ENCODE measurements at regions not wholly inside any gene's neighbourhood (a gene's known extent, or its start where the extent isn't known, plus 50 kb on each side); places are given as distances from the start of the nearest gene placed in this dataset.

DNA sequence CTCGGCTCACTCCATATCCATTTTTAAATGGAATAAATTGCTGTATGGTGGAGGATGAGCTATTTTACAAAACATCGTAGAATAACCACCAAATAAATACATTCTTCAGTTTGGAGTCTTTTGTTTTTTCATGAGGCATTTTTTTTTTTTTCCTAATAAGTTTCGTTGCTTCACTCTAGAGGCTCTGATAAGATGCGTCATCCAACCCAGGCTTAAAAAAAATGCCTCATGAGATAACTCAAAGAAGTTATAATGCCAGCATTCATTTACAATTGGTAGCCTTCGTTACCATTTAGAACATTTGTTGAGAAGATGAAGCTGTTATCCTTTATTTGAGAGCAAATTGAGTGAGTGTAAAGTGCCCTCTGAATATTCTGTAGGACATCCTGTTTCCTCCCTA lies 172.2 kb upstream of the CENPE start:
- DNase-seq (ENCODE audit: extremely low read depth, low read depth): no peak
- TF ChIP-seq, protein P1, sequence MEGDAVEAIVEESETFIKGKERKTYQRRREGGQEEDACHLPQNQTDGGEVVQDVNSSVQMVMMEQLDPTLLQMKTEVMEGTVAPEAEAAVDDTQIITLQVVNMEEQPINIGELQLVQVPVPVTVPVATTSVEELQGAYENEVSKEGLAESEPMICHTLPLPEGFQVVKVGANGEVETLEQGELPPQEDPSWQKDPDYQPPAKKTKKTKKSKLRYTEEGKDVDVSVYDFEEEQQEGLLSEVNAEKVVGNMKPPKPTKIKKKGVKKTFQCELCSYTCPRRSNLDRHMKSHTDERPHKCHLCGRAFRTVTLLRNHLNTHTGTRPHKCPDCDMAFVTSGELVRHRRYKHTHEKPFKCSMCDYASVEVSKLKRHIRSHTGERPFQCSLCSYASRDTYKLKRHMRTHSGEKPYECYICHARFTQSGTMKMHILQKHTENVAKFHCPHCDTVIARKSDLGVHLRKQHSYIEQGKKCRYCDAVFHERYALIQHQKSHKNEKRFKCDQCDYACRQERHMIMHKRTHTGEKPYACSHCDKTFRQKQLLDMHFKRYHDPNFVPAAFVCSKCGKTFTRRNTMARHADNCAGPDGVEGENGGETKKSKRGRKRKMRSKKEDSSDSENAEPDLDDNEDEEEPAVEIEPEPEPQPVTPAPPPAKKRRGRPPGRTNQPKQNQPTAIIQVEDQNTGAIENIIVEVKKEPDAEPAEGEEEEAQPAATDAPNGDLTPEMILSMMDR (IDR thresholded peaks at IDR 0.05; ENCODE audit: low read depth, low read length, missing control alignments): no peak
- H3K4me3 ChIP-seq (replicated peaks; ENCODE audit: low read depth, low read length): no peak overlapping the region

DNA sequence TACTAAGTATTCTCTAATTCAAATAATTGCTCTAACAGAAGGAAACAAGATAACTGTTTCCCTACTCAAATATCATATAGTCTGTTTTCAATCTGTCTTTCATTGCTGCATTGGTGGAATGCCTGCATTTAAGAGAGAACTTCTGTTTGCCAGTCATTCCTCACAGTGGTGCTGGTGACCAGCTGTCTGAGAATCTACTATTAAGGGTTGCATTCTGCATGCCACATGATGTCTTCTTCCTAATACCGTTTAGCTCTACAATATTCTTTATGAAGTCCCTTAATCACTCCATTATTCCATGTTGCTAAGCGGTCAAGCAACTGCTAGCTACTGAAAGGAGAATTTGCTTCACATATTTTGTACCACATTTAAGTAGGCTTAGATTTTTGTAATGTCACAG lies 167.1 kb upstream of the CENPE start:
- TF ChIP-seq, protein P1 (IDR thresholded peaks at IDR 0.05; ENCODE audit: low read depth, low read length, missing control alignments): no peak
- no peak for DNase-seq (ENCODE audit: extremely low read depth, low read depth)
- H3K4me3 ChIP-seq (replicated peaks; ENCODE audit: low read depth, low read length): no peak overlapping the region

DNA sequence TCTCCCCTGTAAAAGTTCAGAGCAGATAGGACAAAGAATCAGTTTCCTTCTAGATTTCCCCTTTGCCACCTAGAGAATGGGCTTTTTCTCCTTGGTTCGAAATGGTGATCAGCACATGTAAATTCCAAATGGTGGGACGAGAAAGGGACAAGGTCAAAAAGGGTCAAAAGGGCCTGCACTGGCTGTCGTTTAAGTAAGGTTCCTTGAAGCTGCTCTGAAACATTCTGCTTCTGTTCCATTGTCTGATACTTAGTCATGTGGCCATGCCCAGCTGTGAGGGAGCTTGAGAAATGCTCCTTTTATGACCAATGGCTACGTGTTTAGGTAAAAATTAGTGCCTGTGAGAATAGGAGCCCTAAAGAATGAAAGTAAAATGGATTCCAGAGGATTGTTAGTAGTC lies 165.9 kb upstream of the CENPE start:
- TF ChIP-seq, protein P1 (IDR thresholded peaks at IDR 0.05; ENCODE audit: low read depth, low read length, missing control alignments): no peak
- no peak overlapping the region for H3K4me3 ChIP-seq (replicated peaks; ENCODE audit: low read depth, low read length)
- no peak for DNase-seq (ENCODE audit: extremely low read depth, low read depth)

DNA sequence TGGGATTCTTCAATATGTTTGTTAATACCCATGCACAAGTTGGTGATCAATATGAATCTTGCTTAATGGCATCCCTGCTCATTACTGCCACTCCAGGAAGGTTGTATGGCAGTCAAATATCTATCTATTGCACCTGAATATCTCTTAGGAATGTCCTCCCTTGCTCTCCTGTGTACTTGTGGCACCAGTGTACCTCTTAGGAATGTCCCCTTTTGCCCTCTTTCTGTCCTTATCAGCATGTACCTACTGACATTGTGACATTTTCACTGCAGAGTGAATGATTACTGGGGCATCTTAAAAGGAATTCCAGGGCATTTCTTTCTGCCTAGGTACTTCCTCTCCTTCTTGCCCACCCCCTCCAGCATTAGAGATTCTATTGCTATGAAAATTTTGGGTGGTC lies 163.8 kb upstream of the CENPE start:
- DNase-seq (ENCODE audit: extremely low read depth, low read depth): no peak
- TF ChIP-seq, protein P1 (IDR thresholded peaks at IDR 0.05; ENCODE audit: low read depth, low read length, missing control alignments): no peak

DNA sequence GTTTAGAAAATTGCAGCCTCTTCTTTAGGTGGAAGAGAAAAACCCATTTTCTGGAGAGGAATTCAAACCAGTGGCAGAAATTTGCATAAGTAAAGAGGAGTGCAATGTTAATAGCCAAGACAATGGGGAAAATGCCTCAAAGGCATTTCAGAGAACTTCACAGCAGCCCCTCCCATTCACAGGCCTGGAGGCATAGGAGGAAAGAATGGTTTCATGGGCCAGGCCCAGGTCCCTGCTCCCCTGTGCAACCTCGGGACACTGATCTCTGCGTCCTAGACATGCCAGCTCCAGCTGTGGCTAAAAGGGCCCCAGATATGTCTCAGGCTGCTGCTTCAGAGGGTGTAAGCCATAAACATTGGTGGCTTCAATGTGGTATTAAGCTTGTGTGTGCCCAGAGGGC lies 161.8 kb upstream of the CENPE start:
- DNase-seq (ENCODE audit: extremely low read depth, low read depth): no peak
- no peak overlapping the region for H3K4me3 ChIP-seq (replicated peaks; ENCODE audit: low read depth, low read length)
- TF ChIP-seq, protein P1 (IDR thresholded peaks at IDR 0.05; ENCODE audit: low read depth, low read length, missing control alignments): no peak

More for the DNA sequence above, 163.8 kb upstream of the CENPE start:
- no peak overlapping the region for H3K4me3 ChIP-seq (replicated peaks; ENCODE audit: low read depth, low read length)

DNA sequence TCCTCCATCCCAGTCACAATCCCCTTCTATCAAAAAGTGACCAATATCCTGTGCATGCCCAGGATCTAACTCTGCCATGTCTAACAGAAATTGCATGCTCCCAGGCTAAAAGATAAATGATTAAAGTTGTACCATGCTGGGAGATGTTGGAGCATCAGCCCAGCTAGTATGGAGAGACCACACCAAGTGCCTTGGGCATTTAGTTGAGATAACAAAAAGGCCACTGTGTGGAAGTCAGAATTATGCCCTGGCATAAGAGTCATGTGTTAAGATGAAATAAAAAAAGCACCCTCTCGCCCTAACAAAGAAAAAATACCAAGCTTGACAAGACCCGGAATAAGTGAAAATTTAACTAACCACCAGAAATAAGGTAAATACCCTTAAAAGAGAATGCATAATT lies 155.9 kb upstream of the CENPE start:
- TF ChIP-seq, protein P1 (IDR thresholded peaks at IDR 0.05; ENCODE audit: low read depth, low read length, missing control alignments): no peak
- no peak for DNase-seq (ENCODE audit: extremely low read depth, low read depth)
- no peak overlapping the region for H3K4me3 ChIP-seq (replicated peaks; ENCODE audit: low read depth, low read length)

DNA sequence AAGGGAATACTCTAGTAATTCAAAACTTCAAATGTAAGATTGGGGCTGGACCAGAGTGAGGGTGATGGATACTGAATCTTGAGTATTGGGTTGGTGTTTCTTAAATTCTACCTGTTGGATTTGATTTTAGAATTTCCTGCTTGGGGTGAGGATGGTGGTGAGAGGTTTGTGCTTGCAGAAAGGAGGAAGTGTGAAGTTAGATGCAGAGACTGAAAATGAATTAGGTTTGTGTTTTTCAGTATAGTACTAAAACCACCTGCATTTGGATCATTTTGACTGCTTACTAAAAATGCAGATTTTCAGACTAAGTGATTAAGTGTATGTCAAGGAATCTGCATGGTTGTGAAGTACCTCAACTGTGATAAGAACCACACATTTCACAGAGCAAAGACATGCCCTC lies 131.5 kb upstream of the CENPE start:
- TF ChIP-seq, protein P1 (IDR thresholded peaks at IDR 0.05; ENCODE audit: low read depth, low read length, missing control alignments): no peak
- no peak overlapping the region for H3K4me3 ChIP-seq (replicated peaks; ENCODE audit: low read depth, low read length)
- no peak for DNase-seq (ENCODE audit: extremely low read depth, low read depth)

Data from HFF-Myc (cell line).